K562 (cell line): ENCODE measurements at regions not wholly inside any gene's neighbourhood (a gene's known extent, or its start where the extent isn't known, plus 50 kb on each side); places are given as distances from the start of the nearest gene placed in this dataset.

Experiments used
- ATAC-seq: fragments of 200-7000 bp; cut with Tn5 transposase; 3 replicates; pipeline ENCODE4 v1.9.1; 2020; ENCODE audit warnings: moderate library complexity
- BruUV-seq: library from RNA; stranded (reverse); fragments of 400-500 nt; replicated peaks from 2 replicates; lab custom pipeline; 2021; lab: Mats Ljungman, UMichigan
- CTCF ChIA-PET: fragments of 300-600 bp; formaldehyde crosslinking; extraction: SDS; loops from one replicate; lab custom pipeline; 2021; ENCODE audit warnings: low intra/inter-chr PET ratio; lab: Yijun Ruan, JAX
- POLR2A ChIA-PET: fragments of 300-600, 350-650 bp; sonication (Branson Sonifier 250); formaldehyde crosslinking; extraction: SDS; loops from one replicate; lab custom pipeline; 2021; ENCODE audit warnings: antibody characterized with exemption, inconsistent platforms; lab: Yijun Ruan, JAX
- DNase-seq, 4 experiments: peaks; one replicate each; pipeline versions ENCODE4 v3.0.0 to v3.0.0-alpha.2; 2011 to 2018; ENCODE audit warnings: low spot score in 3 of 4, mixed read lengths in 3 of 4; ENCODE audit errors: extremely low read depth in 1 of 4
- FAIRE-seq: peaks from 2 replicates; lab custom pipeline; 2011; peaks lifted over from hg19 to GRCh38; lab: Jason Lieb, UNC
- H2AFZ ChIP-seq: 2 replicates; pipeline ENCODE4 v1.6.0; 2011; ENCODE audit warnings: low read depth, low read length, control low read depth, inconsistent platforms
- H3K27ac ChIP-seq: fragments of 200-600 bp; 3 replicates; pipeline ENCODE4 v1.8.0; 2011; ENCODE audit warnings: low read depth, mild to moderate bottlenecking, control low read depth, inconsistent platforms, low read length, moderate library complexity, mixed read lengths; ENCODE audit errors: extremely low read depth
- H3K27me3 ChIP-seq, 2 experiments: fragments of 300-600 bp in 1 of 2; 2 replicates in 1 of 2; 3 replicates in 1 of 2; pipeline versions ENCODE4 v1.6.0 to v1.8.0; 2011; ENCODE audit warnings: inconsistent platforms in 2 of 2, low read length in 2 of 2, mild to moderate bottlenecking in 1 of 2, mixed read lengths in 1 of 2, moderate library complexity in 1 of 2; ENCODE audit not compliant: control insufficient read depth in 2 of 2, insufficient read depth in 2 of 2
- H3K36me3 ChIP-seq: fragments of 300-600 bp; 3 replicates; pipeline ENCODE4 v1.8.0; 2011; ENCODE audit warnings: mild to moderate bottlenecking, low read length, inconsistent platforms; ENCODE audit not compliant: control insufficient read depth, insufficient read depth
- H3K4me1 ChIP-seq, 2 experiments: fragments of 200-600 bp in 1 of 2; replicated peaks in 1 of 2; 2 replicates in 1 of 2; 3 replicates in 1 of 2; pipeline versions ENCODE4 v1.5.1 to v1.8.0; 2011; ENCODE audit warnings: inconsistent platforms in 2 of 2, low read length in 2 of 2, mild to moderate bottlenecking in 1 of 2, mixed read lengths in 1 of 2, moderate library complexity in 1 of 2; ENCODE audit not compliant: control insufficient read depth in 2 of 2, insufficient read depth in 2 of 2
- H3K4me2 ChIP-seq: 2 replicates; pipeline ENCODE4 v1.6.1; 2011; ENCODE audit warnings: low read length, control low read depth, inconsistent platforms, mixed read lengths; ENCODE audit not compliant: insufficient read depth
- H3K4me3 ChIP-seq: fragments of 200-600 bp; sonication (generic), shearing (Covaris generic); 2 replicates; pipeline ENCODE4 v1.5.1; 2016; ENCODE audit warnings: control low read depth, inconsistent platforms
- H3K79me2 ChIP-seq: fragments of 200-600 bp; 3 replicates; pipeline ENCODE4 v1.8.0; 2011; ENCODE audit warnings: low read length, inconsistent platforms; ENCODE audit not compliant: control insufficient read depth, insufficient read depth
- H3K9ac ChIP-seq, 2 experiments: 2 replicates each; pipeline versions ENCODE4 v1.6.0 to v1.6.1; 2011; ENCODE audit warnings: low read depth in 2 of 2, low read length in 2 of 2, control low read depth in 1 of 2, inconsistent platforms in 1 of 2, mild to moderate bottlenecking in 1 of 2, mixed read lengths in 1 of 2; ENCODE audit not compliant: insufficient read depth in 1 of 2
- H3K9me1 ChIP-seq: one replicate; pipeline ENCODE4 v1.6.0; 2011; ENCODE audit warnings: inconsistent platforms, mild to moderate bottlenecking, low read length, moderate library complexity; ENCODE audit not compliant: control insufficient read depth, insufficient read depth
- H3K9me3 ChIP-seq: replicated peaks from 2 replicates; pipeline ENCODE4 v1.5.1; 2011; ENCODE audit warnings: low read depth, low read length, inconsistent platforms; ENCODE audit not compliant: control insufficient read depth, insufficient read depth
- H4K20me1 ChIP-seq: replicated peaks from 2 replicates; pipeline ENCODE4 v1.6.1; 2011; ENCODE audit warnings: low read length, inconsistent platforms, mixed read lengths; ENCODE audit not compliant: control insufficient read depth, insufficient read depth
- BCL6 ChIP-seq: fragments of 250-450 bp; sonication (Bioruptor Pico); IDR thresholded peaks from 2 replicates; pipeline ENCODE4 v1.4.0; 2020
- RBM25 ChIP-seq: fragments of 200-400 bp; formaldehyde crosslinking; IDR thresholded peaks from 2 replicates; pipeline ENCODE4 v1.6.1; 2018; ENCODE audit warnings: low read length, low read depth, moderate library complexity; ENCODE audit not compliant: severe bottlenecking
- ZFP36 ChIP-seq: fragments of 150-350 bp; IDR thresholded peaks from 2 replicates; pipeline ENCODE4 v1.6.1; 2018; ENCODE audit warnings: low read length, low read depth; ENCODE audit not compliant: partially characterized antibody
- WGBS: fragments of 100-300 bp; shearing (Covaris generic); methylation state at CpG from one replicate; pipeline ENCODE4 v1.1.6; 2016; ENCODE audit warnings: low coverage, mixed read lengths; ENCODE audit not compliant: insufficient coverage; ENCODE audit errors: missing lambda C conversion rate; 5-methylcytosine and 5-hydroxymethylcytosine counted together
- in situ Hi-C: fragments of 300-500 bp; cut with MboI; formaldehyde crosslinking; loops from 4 replicates; pipeline ENCODE4 v1.15.0; 2018; ENCODE audit warnings: inconsistent platforms, mixed read lengths
- intact Hi-C: fragments of 100-400 bp; cut with micrococcal nuclease; formaldehyde crosslinking; loops from 2 replicates; pipeline ENCODE4 v1.14.2; 2022
- TF ChIP-seq, protein P1 (sequence below), 2 experiments: fragments of 250-450 bp in 1 of 2; fragments of 450-650 bp in 1 of 2; sonication (Bioruptor Pico) in 1 of 2; IDR thresholded peaks; 2 replicates each; pipeline versions ENCODE4 v1.6.1 to v1.8.0; 2016 to 2021; ENCODE audit warnings: mild to moderate bottlenecking in 2 of 2, moderate library complexity in 2 of 2, missing compliant biosample characterization in 1 of 2, missing genetic modification characterization in 1 of 2

DNA sequence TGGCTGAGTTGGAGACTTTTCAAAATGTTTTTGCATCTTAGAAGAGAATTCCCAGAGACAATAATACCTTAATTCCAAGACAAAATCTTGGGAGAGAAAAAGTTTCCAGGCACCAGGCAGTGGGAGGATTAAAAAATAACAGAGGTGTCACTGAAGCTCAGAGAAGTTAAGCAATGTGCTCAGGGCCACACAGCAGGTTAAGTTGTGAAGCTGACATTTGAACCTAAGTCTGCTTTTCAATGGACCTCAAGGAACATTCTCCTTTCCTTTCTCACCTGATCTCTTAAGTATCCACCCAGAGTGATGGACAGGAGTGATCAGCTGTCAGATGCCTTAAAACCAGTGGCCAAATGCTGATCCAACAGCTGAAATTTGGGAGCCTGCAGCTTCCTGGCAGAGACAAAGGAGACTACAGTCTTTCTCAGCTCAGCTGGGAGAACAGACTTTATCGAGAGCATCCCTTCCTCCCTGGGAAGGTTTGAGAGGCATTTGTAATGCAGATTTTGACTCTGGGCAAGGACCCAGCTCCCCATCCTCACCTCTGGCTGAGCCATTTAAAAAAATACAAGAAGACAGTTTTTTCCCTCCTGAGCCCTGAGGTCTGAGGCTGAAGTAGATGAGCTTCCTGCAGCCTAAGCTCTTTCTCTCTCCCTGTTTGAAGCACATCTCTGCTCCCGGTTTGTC, 174.9 kb upstream of the RPH3A start:
- FAIRE-seq (no peak), DNase-seq (no peak), ATAC-seq (no peak)
- Histone ChIP-seq H3K9me1 (no peaks in the 10 kb centered on the region), H2AFZ (no peak overlapping the region), H3K9me3 (no peaks in the 10 kb centered on the region), H3K4me3 (no peak overlapping the region), H3K4me1 (no peaks in the 10 kb centered on the region), H3K79me2 (no peaks in the 10 kb centered on the region), H3K9ac (no peak overlapping the region), H3K36me3 (no peaks in the 10 kb centered on the region), H3K27me3 (peaks cover 4 to 13% of the 10 kb centered on the region in 2 experiments; a peak in 3 of 5 replicates), H4K20me1 (no peaks in the 10 kb centered on the region), H3K27ac (no peak overlapping the region), H3K4me2 (no peak overlapping the region)
- in situ Hi-C loops (no loop called here), intact Hi-C loops (no loop called here)
- ChIA-PET POLR2A (interaction anchor here (0.6 to 1.1 kb wide), 4 partner anchors 11 to 440 kb away, joined by 3 to 4 read pairs (median 3); partner anchors contain the start of gene DTX1), CTCF (no interaction called here)
- 0% methylated on average over 2 of the region's 2 CpGs for WGBS
- TF ChIP-seq BCL6 (no peak), ZFP36 (peak; percentile 51), RBM25 (peak; percentile 38)
- TF ChIP-seq, protein P1, sequence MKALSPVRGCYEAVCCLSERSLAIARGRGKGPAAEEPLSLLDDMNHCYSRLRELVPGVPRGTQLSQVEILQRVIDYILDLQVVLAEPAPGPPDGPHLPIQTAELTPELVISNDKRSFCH (CRISPR knock-in tag; IDR thresholded peaks at IDR 0.05): no peak
- TF ChIP-seq, protein P1 (tag; IDR thresholded peaks at IDR 0.05): no peak
- BruUV-seq: no TSS peak
